ENCODE measurements at regions not wholly inside any gene's neighbourhood (a gene's known extent, or its start where the extent isn't known, plus 50 kb on each side); places are given as distances from the start of the nearest gene placed in this dataset.

- RAD21 ChIA-PET (ENCODE audit: low non-redundant PET in 1 of 2, low total read pairs in 2 of 2, uncharacterized antibody in 2 of 2, unreplicated experiment in 2 of 2) = no interaction called here
- CTCF ChIA-PET = no interaction called here
Observed at GRCh38 chr13:73683746-73684145, 450.5 kb downstream of the KLF12 start.

GRCh38 chr13:73681779-73682178 is 452.4 kb downstream of the KLF12 start:
- Histone ChIP-seq H3K9ac (ENCODE audit: low read length) (no peak overlapping the region), H3K4me3 (replicated peaks in 1 of 2; ENCODE audit: low read depth in 1 of 2, low read length in 2 of 2) (no peak overlapping the region), H3K79me2 (ENCODE audit: insufficient read depth, low read length) (no peaks in the 10 kb centered on the region), H3K9me2 (ENCODE audit: insufficient read depth) (no peaks in the 10 kb centered on the region), H3K4me1 (ENCODE audit: control insufficient read depth in 1 of 2, insufficient read depth in 2 of 2, low read length in 2 of 2) (no peaks in the 10 kb centered on the region), H3K27me3 (ENCODE audit: insufficient read depth, low read length) (no peaks in the 10 kb centered on the region), H3K4me2 (ENCODE audit: low read length) (no peak overlapping the region), H3K36me3 (ENCODE audit: control insufficient read depth in 1 of 2, insufficient read depth in 2 of 2, low read length in 2 of 2) (no peaks in the 10 kb centered on the region), H2AFZ (ENCODE audit: low read depth, low read length, poor library complexity, severe bottlenecking) (no peak overlapping the region), H3K9me3 (ENCODE audit: control insufficient read depth in 1 of 2, insufficient read depth in 1 of 2, low read depth in 1 of 2, low read length in 2 of 2) (no peaks in the 10 kb centered on the region), H3K27ac (ENCODE audit: low read depth, low read length) (no peak overlapping the region), H4K20me1 (ENCODE audit: insufficient read depth) (no peaks in the 10 kb centered on the region)
- DNase-seq (ENCODE audit: low read depth, low spot score) (no peak), ATAC-seq (no peak)
- CTCF ChIA-PET = no interaction called here
- no peak for TF ChIP-seq ATF3 (IDR thresholded peaks at IDR 0.05)
- no peak for TF ChIP-seq POLR2AphosphoS5 (IDR thresholded peaks at IDR 0.05; ENCODE audit: low read depth, low read length)
- TF ChIP-seq JUND (IDR thresholded peaks at IDR 0.05) = no peak
- TF ChIP-seq ZNF274 (IDR thresholded peaks at IDR 0.05; ENCODE audit: low read depth, low read length) = no peak
- no peak for TF ChIP-seq CTCF (IDR thresholded peaks at IDR 0.05 in 2 of 3, conservative IDR thresholded peaks at IDR 0.05 in 1 of 3; ENCODE audit: borderline replicate concordance in 1 of 3, insufficient read depth in 1 of 3, low read depth in 2 of 3, low read length in 2 of 3)
- no peak for TF ChIP-seq ZBTB33 (IDR thresholded peaks at IDR 0.05; ENCODE audit: extremely low read depth, insufficient replicate concordance, low read length)
- TF ChIP-seq EZH2 (IDR thresholded peaks at IDR 0.05) = no peak
- POLR2A ChIA-PET = no interaction called here
- intact Hi-C loops (cut with micrococcal nuclease) = no loop called here
- RAD21 ChIA-PET (ENCODE audit: low non-redundant PET in 1 of 2, low total read pairs in 2 of 2, uncharacterized antibody in 2 of 2, unreplicated experiment in 2 of 2) = no interaction called here
- no TSS peak for BruUV-seq (replicated peaks)

More at GRCh38 chr13:73683746-73684145, 450.5 kb downstream of the KLF12 start:
- BruUV-seq (replicated peaks) = no TSS peak
- TF ChIP-seq SP1 (IDR thresholded peaks at IDR 0.05; ENCODE audit: low read depth) (no peak), SRF (IDR thresholded peaks at IDR 0.05; ENCODE audit: low read depth) (no peak), EGR1 (IDR thresholded peaks at IDR 0.05; ENCODE audit: low read depth) (no peak), ATF3 (IDR thresholded peaks at IDR 0.05) (no peak), ZNF274 (IDR thresholded peaks at IDR 0.05; ENCODE audit: low read depth, low read length) (no peak), RAD21 (IDR thresholded peaks at IDR 0.05; ENCODE audit: low read depth) (no peak)
- H3K9ac ChIP-seq (ENCODE audit: low read length) = no peak overlapping the region
- H3K9me2 ChIP-seq (ENCODE audit: insufficient read depth) = no peaks in the 10 kb centered on the region
- POLR2A ChIA-PET = no interaction called here
- DNase-seq (ENCODE audit: low read depth, low spot score) (no peak), ATAC-seq (no peak)
- H4K20me1 ChIP-seq (ENCODE audit: insufficient read depth) = no peaks in the 10 kb centered on the region
- H2AFZ ChIP-seq (ENCODE audit: low read depth, low read length, poor library complexity, severe bottlenecking) = no peak overlapping the region
- H3K4me3 ChIP-seq (replicated peaks in 1 of 2; ENCODE audit: low read depth in 1 of 2, low read length in 2 of 2) = no peak overlapping the region
- no peaks in the 10 kb centered on the region for H3K79me2 ChIP-seq (ENCODE audit: insufficient read depth, low read length)
- no peak overlapping the region for H3K27ac ChIP-seq (ENCODE audit: low read depth, low read length)
- no peaks in the 10 kb centered on the region for H3K9me3 ChIP-seq (ENCODE audit: control insufficient read depth in 1 of 2, insufficient read depth in 1 of 2, low read depth in 1 of 2, low read length in 2 of 2)
- H3K4me2 ChIP-seq (ENCODE audit: low read length) = no peak overlapping the region
- H3K36me3 ChIP-seq (ENCODE audit: control insufficient read depth in 1 of 2, insufficient read depth in 2 of 2, low read length in 2 of 2) = no peaks in the 10 kb centered on the region
- H3K4me1 ChIP-seq (ENCODE audit: control insufficient read depth in 1 of 2, insufficient read depth in 2 of 2, low read length in 2 of 2) = no peaks in the 10 kb centered on the region
- intact Hi-C loops (cut with micrococcal nuclease) = no loop called here
- no peaks in the 10 kb centered on the region for H3K27me3 ChIP-seq (ENCODE audit: insufficient read depth, low read length)

All from HCT116 (cell line).